ENCODE measurements at regions not wholly inside any gene's neighbourhood (a gene's known extent, or its start where the extent isn't known, plus 50 kb on each side); places are given as distances from the start of the nearest gene placed in this dataset.

DNA sequence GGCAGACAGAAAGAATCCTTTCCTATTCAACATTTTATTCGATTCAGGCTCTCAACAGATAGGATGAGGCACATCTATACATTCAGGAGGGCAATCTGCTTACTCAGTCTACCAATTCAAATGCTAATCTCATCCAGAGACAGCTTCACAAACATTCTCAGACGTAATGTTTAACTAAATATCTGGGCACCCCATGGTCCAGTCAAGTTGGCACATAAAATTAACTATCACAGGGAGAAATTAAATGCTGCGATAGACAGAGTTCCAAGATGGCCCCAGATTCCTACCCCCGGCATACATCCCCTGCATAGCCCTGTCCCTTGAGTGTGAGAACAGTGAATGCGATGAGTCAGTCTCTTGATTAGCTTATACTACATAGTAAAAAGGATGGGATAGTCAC lies 184.3 kb downstream of the FGFR2 start:
- no peaks in the 10 kb centered on the region for H3K9me3 ChIP-seq (ENCODE audit: control insufficient read depth in 2 of 3, insufficient read depth in 1 of 3, low read length in 3 of 3)
- H3K27me3 ChIP-seq (ENCODE audit: control insufficient read depth, insufficient read depth, low read length) = no peaks in the 10 kb centered on the region
- TF ChIP-seq, protein P1, sequence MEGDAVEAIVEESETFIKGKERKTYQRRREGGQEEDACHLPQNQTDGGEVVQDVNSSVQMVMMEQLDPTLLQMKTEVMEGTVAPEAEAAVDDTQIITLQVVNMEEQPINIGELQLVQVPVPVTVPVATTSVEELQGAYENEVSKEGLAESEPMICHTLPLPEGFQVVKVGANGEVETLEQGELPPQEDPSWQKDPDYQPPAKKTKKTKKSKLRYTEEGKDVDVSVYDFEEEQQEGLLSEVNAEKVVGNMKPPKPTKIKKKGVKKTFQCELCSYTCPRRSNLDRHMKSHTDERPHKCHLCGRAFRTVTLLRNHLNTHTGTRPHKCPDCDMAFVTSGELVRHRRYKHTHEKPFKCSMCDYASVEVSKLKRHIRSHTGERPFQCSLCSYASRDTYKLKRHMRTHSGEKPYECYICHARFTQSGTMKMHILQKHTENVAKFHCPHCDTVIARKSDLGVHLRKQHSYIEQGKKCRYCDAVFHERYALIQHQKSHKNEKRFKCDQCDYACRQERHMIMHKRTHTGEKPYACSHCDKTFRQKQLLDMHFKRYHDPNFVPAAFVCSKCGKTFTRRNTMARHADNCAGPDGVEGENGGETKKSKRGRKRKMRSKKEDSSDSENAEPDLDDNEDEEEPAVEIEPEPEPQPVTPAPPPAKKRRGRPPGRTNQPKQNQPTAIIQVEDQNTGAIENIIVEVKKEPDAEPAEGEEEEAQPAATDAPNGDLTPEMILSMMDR (IDR thresholded peaks at IDR 0.05; ENCODE audit: borderline replicate concordance, extremely low read depth, insufficient read depth) = no peak
- no peak overlapping the region for H3K27ac ChIP-seq (ENCODE audit: low read depth in 2 of 2, low read length in 2 of 2)
- H3K36me3 ChIP-seq (ENCODE audit: control insufficient read depth in 2 of 3, insufficient read depth in 3 of 3, low read length in 3 of 3) = no peaks in the 10 kb centered on the region
- no peak for DNase-seq
- no peak overlapping the region for H3K9ac ChIP-seq (ENCODE audit: low read length in 3 of 3)
- intact Hi-C loops (cut with DNase I) = no loop called here
- H3K4me3 ChIP-seq (ENCODE audit: low read length in 3 of 3) = no peak overlapping the region
- H3K4me1 ChIP-seq (ENCODE audit: control insufficient read depth in 2 of 3, insufficient read depth in 2 of 3, low read depth in 1 of 3, low read length in 3 of 3) = peaks cover 0 to 4% (median 3%) of the 10 kb centered on the region in 3 donors
- no peak for FAIRE-seq

DNA sequence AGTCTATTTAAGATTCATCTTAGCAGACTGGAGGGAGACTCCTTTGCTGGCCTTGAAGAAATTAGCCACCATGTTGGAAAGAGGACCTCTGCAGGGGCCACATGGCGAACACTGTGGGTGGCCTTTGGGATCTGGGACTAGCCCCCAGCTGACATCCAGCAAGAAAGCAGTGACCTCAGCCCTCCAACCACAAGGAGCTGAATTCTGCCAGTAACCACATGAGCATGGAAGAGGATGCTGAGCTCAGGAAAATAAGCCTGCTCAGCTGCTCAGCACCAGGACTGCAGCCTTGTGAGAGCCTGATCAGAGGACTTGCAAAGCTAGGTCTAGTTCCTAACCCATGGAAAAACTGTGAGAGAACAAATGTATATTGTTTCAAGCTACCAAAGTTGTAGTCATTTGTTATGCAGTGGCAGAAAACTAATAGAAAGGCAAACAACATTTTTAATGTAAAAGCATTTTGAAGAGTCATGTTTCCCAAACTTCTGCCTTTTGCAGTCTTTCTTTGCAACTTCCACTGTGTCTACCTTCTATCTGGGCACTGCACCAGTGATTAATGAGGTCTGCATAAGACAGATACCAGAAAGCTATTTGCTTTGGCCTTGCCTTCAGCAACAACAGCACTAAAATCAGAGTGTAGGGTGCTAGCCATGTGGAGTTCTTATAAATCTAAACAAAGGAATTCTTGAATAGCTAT lies 183.7 kb downstream of the FGFR2 start:
- H3K9ac ChIP-seq (ENCODE audit: low read length in 3 of 3) = no peak overlapping the region
- H3K27me3 ChIP-seq (ENCODE audit: control insufficient read depth, insufficient read depth, low read length) = no peaks in the 10 kb centered on the region
- FAIRE-seq (no peak), DNase-seq (no peak)
- intact Hi-C loops (cut with DNase I) = no loop called here
- H3K27ac ChIP-seq (ENCODE audit: low read depth in 2 of 2, low read length in 2 of 2) = no peak overlapping the region
- H3K36me3 ChIP-seq (ENCODE audit: control insufficient read depth in 2 of 3, insufficient read depth in 3 of 3, low read length in 3 of 3) = no peaks in the 10 kb centered on the region
- peaks cover 0 to 4% (median 3%) of the 10 kb centered on the region in 3 donors for H3K4me1 ChIP-seq (ENCODE audit: control insufficient read depth in 2 of 3, insufficient read depth in 2 of 3, low read depth in 1 of 3, low read length in 3 of 3)
- no peak overlapping the region for H3K4me3 ChIP-seq (ENCODE audit: low read length in 3 of 3)
- no peaks in the 10 kb centered on the region for H3K9me3 ChIP-seq (ENCODE audit: control insufficient read depth in 2 of 3, insufficient read depth in 1 of 3, low read length in 3 of 3)
- TF ChIP-seq, protein P1 (IDR thresholded peaks at IDR 0.05; ENCODE audit: borderline replicate concordance, extremely low read depth, insufficient read depth) = no peak

DNA sequence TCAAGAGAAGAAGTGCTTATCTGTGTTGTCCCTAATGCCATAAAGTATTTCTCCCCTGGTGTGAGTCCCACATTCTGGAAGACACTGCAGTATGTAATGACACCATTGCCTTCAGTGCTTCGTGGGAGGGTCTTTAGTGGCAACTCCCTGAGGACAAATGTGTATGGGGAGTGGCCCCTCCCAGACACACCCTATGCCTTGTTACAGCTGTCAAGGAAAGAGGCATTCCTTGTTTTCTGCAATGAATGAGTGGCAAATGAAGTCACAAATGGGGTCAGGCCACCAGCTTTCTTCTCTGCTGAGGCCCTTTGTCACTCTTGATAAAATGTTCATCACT lies 183.2 kb downstream of the FGFR2 start:
- H3K4me3 ChIP-seq (ENCODE audit: low read length in 3 of 3) = no peak overlapping the region
- FAIRE-seq = no peak
- intact Hi-C loops (cut with DNase I) = no loop called here
- no peak overlapping the region for H3K9ac ChIP-seq (ENCODE audit: low read length in 3 of 3)
- no peaks in the 10 kb centered on the region for H3K9me3 ChIP-seq (ENCODE audit: control insufficient read depth in 2 of 3, insufficient read depth in 1 of 3, low read length in 3 of 3)
- H3K27ac ChIP-seq (ENCODE audit: low read depth in 2 of 2, low read length in 2 of 2) = no peak overlapping the region
- H3K27me3 ChIP-seq (ENCODE audit: control insufficient read depth, insufficient read depth, low read length) = no peaks in the 10 kb centered on the region
- no peaks in the 10 kb centered on the region for H3K36me3 ChIP-seq (ENCODE audit: control insufficient read depth in 2 of 3, insufficient read depth in 3 of 3, low read length in 3 of 3)
- no peak for DNase-seq
- H3K4me1 ChIP-seq (ENCODE audit: control insufficient read depth in 2 of 3, insufficient read depth in 2 of 3, low read depth in 1 of 3, low read length in 3 of 3) = peaks cover 0 to 4% (median 0%) of the 10 kb centered on the region in 3 donors
- TF ChIP-seq, protein P1 (IDR thresholded peaks at IDR 0.05; ENCODE audit: borderline replicate concordance, extremely low read depth, insufficient read depth) = no peak

DNA sequence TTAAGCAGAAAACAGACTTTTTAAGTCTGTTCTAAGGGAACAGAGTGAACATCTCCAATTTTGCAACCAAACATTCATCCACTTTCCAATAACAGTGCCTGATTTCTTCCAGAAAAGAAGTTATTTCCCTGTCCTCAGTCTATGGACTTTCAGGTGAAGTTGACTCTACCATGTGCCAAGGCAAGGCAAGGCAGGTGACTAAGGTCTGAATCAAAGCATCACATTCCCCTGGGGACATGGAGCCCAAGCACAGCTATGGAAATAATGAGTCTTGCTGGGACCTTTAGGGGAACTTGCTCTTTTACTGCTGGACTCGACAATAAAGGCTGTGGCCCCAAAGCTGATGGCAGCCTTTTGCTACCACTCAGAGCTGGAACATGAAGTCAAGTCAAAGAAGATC lies 182.2 kb downstream of the FGFR2 start:
- Histone ChIP-seq H3K4me3 (ENCODE audit: low read length in 3 of 3) (no peak overlapping the region), H3K4me1 (ENCODE audit: control insufficient read depth in 2 of 3, insufficient read depth in 2 of 3, low read depth in 1 of 3, low read length in 3 of 3) (peaks cover 0 to 4% (median 0%) of the 10 kb centered on the region in 3 donors), H3K9ac (ENCODE audit: low read length in 3 of 3) (no peak overlapping the region), H3K36me3 (ENCODE audit: control insufficient read depth in 2 of 3, insufficient read depth in 3 of 3, low read length in 3 of 3) (no peaks in the 10 kb centered on the region), H3K9me3 (ENCODE audit: control insufficient read depth in 2 of 3, insufficient read depth in 1 of 3, low read length in 3 of 3) (no peaks in the 10 kb centered on the region), H3K27me3 (ENCODE audit: control insufficient read depth, insufficient read depth, low read length) (no peaks in the 10 kb centered on the region), H3K27ac (ENCODE audit: low read depth in 2 of 2, low read length in 2 of 2) (no peak overlapping the region)
- FAIRE-seq (no peak), DNase-seq (no peak)
- intact Hi-C loops (cut with DNase I) = no loop called here
- TF ChIP-seq, protein P1 (IDR thresholded peaks at IDR 0.05; ENCODE audit: borderline replicate concordance, extremely low read depth, insufficient read depth) = no peak

Data from kidney (tissue), 13 donors.